NK-92 treated with Interleukin-12 subunit alpha and Interleukin-12 subunit beta, amount 100 ng/mL, for 24 hours (cell line): ENCODE measurements at regions not wholly inside any gene's neighbourhood (a gene's known extent, or its start where the extent isn't known, plus 50 kb on each side); places are given as distances from the start of the nearest gene placed in this dataset.

Experiments used
- DNase-seq: peaks from one replicate; lab custom pipeline; 2025; lab: John Stamatoyannopoulos, UW

DNA sequence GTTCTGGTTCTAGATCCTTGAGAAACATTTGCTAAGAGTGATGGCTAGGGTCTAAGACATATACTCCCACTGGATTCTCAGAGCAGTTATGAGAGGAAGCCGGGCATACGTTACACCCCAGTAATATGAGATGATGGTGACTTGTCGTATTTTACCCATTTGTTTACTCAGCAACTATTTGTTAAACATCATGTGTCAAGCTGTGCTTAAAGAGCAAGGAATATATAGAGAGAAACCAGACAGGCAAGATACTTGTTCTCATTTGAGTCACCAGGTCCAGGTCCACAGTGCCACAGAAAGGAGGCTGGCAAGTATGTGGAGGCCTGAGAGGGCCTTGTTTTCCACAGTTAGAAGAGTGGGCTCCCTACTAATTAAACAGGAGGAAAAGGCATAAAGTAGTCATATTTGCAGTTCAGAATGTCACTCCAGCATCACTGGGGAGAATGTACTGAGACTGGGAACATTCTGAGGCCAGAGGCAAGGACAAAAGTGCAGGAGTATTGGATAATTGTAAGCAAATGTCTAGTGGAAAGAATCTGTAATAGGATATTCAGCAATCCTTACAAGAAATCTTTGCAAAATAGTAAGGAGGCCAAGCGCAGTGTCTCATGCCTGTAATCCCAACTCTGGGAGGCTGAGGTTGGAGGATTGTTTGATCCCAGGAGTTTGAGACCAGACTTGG is 142.2 kb downstream of the IRS2 start:
- no peak for DNase-seq

DNA sequence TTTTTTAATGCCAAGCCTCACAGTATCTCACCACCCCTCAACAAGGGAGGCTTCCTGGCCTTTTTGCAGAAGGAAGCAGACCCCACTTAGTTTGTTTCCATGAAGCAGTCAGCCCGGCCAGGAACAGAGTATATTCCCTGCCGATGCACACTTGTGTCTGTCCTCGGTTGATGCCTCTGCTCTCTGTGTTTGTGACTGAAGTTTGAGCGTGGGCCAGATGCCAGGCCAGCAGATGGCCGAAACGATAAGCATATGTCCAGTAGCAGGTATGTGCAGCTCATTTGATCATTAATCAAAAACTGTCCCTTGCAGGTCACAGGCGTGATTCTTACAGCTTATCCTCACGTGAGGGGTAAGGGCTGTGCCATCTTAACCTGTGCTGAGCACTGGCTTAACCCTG is 144.0 kb downstream of the IRS2 start:
- DNase-seq, result no peak

DNA sequence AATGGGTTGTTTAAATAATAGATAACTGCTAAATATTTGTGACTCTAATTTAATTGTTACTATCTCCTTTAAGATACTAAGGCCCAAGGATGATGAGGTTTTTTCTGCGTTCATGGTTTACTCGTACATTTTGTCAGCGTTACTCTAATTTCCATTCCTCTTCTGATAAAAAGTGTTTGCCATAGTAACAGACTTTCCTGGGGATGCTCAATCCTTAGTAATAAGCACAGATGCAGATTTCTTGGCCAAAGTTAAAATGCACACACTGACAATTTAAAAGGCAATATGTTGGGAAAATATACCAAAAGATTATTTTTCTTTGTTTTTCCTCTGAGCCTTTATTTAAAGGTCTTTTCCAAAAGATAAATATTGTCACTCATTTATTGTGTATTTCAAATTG is 149.6 kb downstream of the IRS2 start:
- no peak for DNase-seq

DNA sequence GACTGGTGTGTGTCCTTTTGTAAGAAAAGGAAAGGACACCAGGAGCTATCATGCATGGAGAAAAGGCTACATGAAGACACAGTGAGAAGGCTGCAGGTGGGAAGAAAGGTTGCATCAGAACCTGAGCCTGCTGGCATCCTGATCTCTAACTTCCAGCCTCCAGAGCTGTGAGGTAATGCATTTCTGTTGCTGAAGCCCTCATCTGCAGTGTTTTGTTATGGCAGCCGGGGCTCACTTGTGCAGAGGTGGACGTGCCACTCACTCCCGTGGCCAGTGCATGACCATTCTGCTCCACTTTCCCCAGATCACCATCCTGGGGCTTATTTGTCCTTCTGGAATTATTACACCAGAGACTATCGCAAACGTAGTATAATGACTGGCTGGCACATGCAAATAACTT is 155.3 kb downstream of the IRS2 start:
- DNase-seq, result no peak

DNA sequence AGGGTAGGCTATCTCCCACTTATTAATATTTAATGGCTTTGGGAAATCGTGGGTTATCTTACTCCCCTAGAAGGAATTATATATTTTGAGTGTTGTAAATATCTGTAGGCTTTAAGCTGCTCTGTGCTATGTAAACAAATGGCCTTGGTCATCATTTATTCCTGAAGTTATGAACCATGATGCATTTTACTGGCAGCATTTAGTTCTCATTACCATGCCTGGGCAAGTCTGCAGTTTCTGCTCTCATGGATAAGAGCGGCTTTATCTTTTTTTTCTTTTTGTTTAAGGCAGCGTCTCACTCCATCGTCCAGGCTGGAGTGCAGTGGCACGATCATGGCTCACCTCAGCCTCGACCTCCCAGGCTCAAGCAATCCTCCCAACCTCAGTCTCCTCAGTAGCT is 156.1 kb downstream of the IRS2 start:
- DNase-seq, result no peak

DNA sequence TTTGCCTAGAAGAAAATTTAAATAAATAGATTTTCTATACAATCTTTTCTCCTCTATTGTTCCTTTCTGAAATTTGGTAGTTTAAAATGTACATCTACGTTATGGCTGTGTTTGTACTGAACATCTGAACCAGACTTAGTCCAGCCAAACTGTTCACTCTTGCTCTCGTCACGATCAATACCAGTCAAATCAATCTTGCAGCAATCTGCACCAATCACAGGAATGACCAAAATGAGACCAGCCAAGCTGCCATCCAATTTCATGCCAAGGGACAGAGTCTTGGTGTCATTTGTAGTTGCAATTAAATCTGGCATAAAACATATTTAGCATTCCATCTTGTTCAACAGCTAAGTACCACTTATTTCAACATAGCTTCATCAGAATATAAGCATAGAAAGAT is 156.6 kb downstream of the IRS2 start:
- DNase-seq, result no peak

DNA sequence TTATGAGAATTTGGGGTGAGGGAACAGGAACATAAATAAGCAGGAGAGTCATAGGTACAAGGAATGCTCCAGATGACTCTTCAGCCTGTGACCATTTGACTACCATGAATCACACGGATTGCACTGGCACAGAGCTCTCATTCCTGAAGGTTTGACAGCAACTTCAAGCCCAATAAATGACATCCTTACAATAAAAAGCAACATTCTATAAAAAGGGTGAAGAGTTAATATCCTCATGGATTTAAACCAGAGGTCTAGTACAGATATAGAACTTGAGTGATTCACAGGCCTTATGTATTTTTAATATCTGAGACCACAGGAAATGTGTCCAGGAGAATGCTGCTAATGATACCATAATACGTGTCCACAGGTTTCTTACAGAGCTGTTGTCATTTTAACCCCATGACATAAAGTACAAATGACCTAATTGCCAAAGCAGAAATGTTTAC is 158.1 kb downstream of the IRS2 start:
- DNase-seq, result no peak

DNA sequence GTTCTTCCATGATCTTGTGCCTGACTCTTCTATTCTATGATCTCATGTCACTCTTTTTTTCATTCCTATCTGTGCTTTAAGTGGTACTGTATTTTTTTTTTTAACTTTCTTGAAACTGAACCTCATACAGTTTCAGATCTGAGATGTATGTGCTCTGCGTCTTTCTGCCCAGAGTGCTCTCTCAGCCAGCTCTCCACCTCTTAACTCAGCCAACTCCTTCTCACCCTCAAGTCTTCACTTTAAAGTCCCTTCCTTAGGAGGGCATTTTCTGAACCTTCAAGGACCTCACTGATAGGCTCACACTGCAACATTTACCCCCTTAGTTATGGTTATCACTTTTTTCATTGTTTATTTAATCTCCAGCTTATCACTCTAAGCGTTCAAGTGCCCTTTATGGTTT is 158.7 kb downstream of the IRS2 start:
- DNase-seq, result no peak

DNA sequence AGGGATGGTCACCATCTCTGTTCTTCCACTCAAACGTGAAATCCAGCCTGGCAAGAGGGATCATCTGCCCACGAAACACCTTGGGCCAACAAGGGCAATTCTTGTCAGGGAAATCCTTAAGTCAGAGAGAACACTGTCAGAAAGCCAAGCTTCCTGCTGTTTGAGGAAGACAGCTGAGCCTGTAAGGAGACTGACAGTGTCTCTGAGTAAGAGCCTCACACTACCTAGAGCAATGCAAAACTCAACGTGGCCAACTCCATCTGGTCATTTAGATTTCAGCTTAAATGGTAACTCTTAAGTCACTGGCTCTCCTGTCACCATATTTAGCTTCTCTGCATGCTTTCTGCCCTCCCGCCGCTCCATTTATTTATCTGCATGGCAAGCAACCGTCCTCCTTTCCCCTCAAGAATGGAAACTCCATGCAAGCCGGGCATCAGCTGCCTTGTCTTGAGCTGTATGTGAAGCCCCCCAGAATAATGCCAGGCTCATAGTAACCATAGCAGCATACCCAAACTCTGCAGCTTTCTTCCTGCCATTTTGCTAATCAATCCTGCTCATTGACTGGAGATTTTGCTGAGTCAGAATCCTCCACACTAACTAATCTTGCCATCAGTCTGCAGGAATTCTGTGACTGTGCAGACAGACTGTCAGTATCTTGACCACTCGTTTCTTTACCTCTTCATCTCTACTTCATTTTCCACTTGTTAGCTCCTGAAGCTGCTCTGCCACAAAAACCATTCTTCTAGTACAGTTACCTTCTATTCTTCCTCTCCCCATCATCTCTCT is 159.8 kb downstream of the IRS2 start:
- no peak for DNase-seq

DNA sequence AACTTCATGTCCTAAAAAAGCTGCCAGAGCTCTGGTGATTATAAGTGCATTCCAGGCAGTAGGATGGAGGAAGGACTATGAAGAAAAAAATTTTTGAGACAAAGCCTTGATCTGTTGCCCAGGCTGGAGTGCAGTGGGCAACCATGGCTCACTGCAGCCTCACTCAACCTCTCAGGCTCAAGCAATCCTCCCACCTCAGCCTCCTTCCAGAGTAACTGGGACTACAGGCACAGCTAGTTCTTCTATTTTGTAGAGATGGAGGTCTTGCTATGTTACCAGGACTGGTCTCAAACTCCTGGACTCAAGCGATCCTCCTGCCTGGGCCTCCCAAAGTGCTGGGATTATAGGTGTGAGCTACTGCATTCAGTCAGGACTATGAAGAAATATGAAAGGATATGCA is 161.2 kb downstream of the IRS2 start:
- no peak for DNase-seq

DNA sequence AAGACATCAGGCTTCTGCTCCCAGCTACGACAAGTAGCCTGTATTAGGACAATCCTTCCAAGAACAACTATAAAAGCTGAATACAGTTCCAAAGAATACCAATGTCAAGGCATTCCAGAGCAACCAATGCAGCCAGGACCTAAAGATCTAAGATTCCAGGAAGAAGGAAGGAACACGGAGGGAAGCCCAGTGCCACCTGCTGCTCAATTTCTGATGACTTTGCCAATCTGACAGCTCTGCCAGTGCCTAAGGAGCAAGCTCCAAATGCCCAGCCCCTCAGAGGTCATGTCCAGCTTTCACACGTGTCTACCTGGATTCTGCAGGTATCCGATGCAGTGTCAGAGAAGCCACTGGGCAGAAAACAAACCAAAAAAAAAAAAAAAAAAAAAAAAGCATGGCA is 164.4 kb downstream of the IRS2 start:
- DNase-seq, result no peak

DNA sequence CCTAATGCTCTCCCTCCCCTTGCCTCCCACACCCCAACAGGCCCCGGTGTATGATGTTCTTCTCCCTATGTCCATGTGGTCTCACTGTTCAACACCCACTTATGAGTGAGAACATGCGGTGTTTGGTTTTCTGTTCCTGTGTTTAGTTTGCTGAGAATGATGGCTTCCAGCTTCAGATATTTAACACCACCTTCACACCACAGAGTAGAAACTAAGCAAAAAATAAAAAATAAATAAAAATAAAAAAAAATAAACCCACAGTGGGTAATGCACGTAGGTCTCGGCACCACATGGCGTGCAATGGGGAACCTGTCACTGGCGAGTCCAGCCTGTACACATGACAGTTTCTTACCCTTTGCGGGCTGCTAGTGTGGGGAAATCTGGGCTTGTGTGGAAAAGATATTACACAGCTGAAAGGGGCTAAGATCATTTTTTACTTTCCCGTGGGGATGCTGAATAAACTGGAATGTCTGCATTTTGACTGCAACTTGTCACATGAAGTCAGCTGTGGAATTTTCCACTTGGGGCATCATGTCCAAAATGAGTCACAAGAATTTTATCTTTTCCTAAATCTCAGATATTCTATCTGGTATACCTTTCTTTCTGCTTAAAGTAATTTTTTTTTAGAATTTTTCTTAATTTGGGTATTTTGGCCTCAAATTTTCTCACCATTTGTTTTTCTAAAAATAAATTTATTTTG is 170.5 kb downstream of the IRS2 start:
- no peak for DNase-seq

DNA sequence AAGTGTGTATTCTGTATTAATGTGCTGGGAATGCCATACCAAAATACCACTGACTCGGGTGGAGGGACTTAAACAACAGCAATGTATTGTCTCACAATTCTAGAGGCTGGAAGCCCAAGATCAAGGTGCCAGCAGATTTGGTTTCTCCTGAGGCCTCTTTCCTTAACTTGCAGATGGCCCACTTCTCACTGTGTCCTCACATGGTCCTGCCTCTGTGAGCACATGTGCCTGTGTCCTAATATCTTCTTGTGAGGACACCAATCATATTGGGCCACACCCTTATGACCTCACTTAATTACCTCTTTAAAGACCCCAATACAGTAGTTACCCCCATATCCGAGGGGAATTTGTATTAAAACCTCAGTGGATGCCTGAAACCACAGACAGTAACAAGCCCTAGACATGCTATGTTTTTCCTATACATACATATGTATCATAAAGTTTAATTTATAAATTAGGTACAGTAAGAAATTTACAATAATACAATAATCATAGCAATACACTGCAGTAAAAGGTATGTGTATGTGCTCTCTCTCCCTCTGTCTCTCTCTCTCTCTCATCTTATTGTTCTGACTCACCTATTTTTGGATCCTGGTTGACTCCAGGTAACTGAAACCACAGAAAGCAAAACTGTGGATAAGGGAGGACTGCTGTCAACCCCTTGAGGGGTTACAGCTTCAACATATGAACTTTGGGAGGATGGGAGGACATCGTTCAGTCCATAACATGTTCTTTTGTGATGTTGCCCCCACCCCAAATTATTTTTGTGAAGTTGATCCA is 174.3 kb downstream of the IRS2 start:
- no peak for DNase-seq

DNA sequence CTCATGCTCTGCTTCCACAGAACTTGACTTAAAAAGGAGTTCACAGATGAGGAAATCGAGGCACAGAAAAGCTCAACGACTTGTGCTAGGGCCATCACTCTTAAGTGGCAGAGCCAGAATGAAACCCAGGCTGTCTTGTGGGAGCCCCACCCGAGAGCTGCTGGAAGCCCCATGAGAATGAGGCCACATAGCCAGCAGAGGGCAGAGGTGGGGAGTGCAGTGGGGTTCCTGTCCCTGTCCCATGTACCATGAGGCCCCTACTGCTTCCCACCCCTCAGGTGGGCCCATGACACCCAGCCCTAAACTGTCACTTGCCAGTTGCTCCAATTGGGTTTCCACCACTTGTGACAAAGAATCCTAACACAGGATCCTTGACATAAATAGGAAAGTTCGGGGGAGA is 175.9 kb downstream of the IRS2 start:
- DNase-seq, result no peak

DNA sequence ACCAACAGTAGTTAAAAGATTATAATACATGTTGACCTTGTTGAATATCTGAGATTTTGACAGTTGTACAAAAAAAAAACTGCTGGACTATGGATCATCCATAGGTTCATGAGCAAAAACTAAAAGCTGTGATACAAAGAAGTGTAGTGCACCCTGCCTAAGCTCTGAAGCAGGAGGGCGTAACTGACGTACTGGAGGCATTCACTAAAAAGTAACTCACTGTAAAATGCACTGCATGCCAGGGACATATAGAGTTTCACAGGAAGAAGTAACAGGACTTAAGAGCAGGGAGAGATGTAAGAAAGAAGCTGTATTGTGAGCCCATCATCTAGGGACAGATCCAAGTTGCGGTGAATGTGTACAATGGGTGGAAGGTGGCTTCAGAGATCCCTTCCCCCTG is 177.9 kb downstream of the IRS2 start:
- DNase-seq, result no peak

DNA sequence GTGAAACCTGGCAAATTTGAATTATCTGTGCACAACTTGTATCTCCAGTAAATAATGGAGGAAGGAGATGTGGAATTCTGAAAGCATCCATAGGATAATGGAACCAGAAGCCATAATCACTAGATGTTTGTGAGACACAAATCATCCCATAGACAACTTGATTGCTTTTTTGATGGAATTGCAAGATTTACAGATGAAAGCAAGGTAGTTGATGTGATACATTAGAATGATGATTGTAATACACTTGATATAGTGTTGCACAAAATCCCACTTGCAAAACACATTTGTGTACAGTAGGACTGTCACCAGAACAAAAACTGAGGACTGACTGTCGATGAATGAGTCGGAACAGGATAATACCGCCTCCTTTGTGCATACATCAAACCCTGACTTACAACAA is 178.3 kb downstream of the IRS2 start:
- DNase-seq, result no peak

DNA sequence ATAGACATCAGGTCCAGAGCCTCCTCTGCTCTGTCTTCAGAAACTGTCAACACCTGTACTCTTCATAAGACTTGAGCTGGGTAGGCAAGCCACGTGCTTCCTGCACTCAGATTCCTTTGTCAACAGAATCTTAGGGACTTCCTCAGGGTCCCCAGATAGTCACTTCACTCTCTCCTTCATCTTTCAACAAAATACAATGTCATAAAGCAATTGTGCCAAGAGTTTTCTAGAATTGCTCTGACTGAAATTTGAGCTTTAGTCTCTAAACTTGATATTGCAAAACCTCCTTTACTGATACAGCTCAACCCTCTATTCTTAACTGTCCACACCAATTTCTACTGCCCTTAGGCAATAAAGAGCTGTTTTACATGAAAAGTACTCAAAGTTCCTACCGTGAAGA is 179.9 kb downstream of the IRS2 start:
- no peak for DNase-seq

DNA sequence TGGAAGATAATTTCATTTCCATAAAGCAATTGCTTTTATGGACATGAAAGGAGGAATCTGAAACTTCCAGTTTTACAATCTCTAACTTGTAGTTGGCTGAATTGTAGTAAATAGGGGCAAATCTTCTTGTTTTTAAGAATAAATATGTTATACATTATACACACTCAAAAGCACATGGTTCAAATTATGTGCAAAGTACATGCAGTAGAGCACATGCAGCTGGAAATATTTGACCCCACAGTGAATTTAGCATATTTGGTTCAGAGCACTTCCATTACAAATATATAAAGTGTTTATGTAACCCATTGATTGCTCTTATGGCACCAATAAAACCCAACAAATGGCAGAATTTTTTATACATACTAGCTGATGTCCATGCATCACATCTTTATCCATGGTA is 180.5 kb downstream of the IRS2 start:
- DNase-seq, result no peak

DNA sequence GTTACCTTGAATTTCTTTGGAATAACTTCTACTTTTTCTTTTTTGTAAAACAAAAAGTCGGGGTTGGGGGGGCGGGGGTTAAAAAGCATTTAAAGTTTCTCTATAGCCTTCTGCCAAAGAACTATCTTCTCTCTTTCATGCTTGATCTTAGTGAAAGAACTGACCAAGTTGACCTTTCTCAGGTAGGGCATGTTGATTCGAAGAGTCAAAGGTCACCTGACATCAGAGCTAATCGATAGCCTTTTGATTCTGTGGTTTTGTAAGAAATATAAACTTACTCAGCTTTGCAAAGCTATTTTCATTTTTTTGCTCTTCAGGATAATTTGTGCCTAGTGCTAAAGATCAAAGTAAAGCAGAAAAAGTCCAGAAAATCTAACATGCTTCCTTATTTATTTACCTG is 181.5 kb downstream of the IRS2 start:
- no peak for DNase-seq

DNA sequence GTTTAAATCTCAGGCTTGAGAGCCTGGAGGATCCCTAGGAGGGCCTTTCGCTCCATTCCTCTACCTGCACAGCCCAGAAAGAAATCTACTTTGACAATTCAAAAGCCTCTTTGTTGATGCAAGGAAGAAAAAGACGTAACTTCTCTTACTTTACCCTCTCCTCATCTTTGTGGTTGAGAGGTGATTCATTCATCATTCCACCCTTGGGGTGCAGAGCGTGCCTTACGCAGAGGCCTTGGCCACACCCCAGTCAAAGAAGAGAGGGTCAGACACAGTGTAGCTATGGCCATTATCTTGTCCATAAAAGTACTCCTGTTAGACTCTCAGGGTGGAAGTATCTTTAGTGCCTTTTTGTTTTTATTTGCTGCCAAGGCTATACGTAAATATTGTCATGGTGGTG is 184.0 kb downstream of the IRS2 start:
- DNase-seq, result no peak

DNA sequence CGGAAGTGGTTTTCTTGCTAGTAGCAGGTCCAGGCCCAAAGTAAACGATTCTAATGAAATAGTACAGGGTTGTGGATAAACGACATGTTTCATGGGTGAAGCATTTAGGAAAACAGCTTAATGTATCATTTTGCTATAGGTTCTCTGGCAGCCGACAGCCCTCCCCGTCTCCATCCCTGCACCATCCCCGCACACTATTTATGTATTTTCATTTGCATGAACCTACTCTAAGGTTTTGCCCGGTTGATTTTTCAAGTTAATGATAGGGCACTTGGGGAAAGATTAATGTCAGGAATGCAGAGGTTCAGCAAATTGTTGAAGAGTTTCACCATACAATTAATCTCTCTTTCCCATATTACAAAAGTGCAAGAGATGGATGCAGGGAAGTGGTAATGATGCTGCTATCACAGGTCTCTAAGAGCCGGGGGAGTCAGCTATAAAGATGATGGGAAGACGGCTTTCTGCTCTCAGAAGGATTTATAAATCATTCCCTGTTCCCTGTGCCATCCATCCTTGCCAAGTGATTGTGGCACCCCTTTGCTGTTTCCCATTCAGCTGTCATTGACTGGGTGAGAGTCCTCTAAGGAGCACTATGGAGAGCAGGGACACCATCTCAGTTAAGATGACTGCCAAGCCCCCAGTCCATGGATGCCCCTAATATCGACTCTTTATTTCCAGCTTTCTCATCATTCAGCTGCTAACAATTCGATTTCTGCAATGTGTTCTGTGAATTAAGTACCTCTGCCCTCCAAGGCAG is 186.3 kb downstream of the IRS2 start:
- DNase-seq, result no peak

DNA sequence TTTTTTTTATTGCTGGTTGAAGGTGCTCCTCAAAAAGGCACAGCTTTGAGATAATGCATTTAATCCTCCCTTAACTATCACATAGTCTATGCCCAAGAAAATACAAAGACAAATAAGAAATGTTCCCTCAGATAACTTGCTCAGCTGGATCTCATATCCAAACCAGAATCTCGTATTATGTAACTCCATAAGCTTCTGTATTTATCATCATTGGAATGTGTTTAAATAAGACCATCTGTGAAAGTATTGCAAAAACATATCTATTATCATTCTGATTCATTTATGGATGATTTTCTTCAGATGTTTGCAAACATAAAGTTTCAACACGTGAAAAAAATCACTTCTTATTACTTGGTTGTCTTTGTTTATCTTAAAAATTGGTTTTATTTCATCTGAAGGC is 190.9 kb downstream of the IRS2 start:
- DNase-seq, result no peak
